ENCODE measurements at regions not wholly inside any gene's neighbourhood (a gene's known extent, or its start where the extent isn't known, plus 50 kb on each side); places are given as distances from the start of the nearest gene placed in this dataset.

DNA sequence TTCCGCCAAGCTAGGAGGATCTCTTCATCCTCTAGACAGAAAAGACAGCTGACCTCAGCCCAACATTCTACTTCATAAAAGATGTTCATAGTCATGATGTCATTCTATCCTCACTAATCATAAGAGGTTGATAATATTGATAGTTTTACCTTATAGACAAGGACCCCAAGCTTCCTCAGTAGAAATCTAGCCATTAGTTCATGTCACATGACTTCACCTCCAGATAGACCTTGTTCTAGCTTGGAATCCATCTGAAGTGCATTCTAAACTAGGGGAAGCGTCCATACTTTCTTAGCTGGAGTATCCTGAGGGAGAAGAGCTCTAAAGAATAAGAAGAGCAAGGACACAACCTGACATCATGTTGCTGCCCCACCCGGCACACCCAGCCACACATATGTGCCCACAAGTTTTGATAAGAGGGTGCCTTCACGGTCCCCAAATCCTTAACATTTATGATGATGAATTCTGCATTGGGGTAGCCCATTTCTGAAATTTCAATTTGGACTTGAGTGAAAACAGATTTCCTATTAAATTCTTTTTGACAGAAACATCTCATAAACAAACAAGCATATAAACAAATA, 292.5 kb upstream of the STXBP5 start:
- H3K4me3 ChIP-seq (ENCODE audit: low read depth in 2 of 2, low read length in 2 of 2) = no peak overlapping the region
- POLR2A ChIA-PET = no interaction called here
- ATAC-seq = no peak

More for the DNA sequence above, 292.5 kb upstream of the STXBP5 start:
- peaks cover 11% of the 10 kb centered on the region; the same call in 1 of the 2 replicates for H3K9me3 ChIP-seq (ENCODE audit: control insufficient read depth, insufficient read depth, low read depth, low read length)
- in situ Hi-C loops (cut with HindIII; ENCODE audit: low pct_unique_long_range_greater_than_20kb, low sequenced_read_pairs) = no loop called here
- CTCF ChIA-PET = no interaction called here
- no peak for TF ChIP-seq REST (IDR thresholded peaks at IDR 0.05; ENCODE audit: insufficient read depth in 1 of 2, low read depth in 2 of 2, low read length in 1 of 2)
- TF ChIP-seq CTCF (IDR thresholded peaks at IDR 0.05) = no peak
- TF ChIP-seq TCF7L2 (IDR thresholded peaks at IDR 0.05; ENCODE audit: low read depth, low read length) = no peak
- no peak for TF ChIP-seq POLR2AphosphoS5 (IDR thresholded peaks at IDR 0.05; ENCODE audit: low read depth, low read length)
- no peak for TF ChIP-seq SIN3A (IDR thresholded peaks at IDR 0.05; ENCODE audit: borderline replicate concordance, insufficient read depth, low read depth, low read length)
- BruUV-seq (replicated peaks) = no TSS peak
- H3K27me3 ChIP-seq (ENCODE audit: control insufficient read depth, insufficient read depth, low read length) = no peaks in the 10 kb centered on the region
- H3K4me1 ChIP-seq (ENCODE audit: control insufficient read depth, insufficient read depth, low read length) = peaks cover 44% of the 10 kb centered on the region
- H3K36me3 ChIP-seq (ENCODE audit: control insufficient read depth, insufficient read depth, low read length) = no peaks in the 10 kb centered on the region
- no peak for DNase-seq (ENCODE audit: low read depth, low spot score)
- intact Hi-C loops (cut with micrococcal nuclease; ENCODE audit: unreplicated experiment) = no loop called here
- H3K27ac ChIP-seq (ENCODE audit: low read length) = peak overlapping the region; percentile 99
